ENCODE measurements at regions not wholly inside any gene's neighbourhood (a gene's known extent, or its start where the extent isn't known, plus 50 kb on each side); places are given as distances from the start of the nearest gene placed in this dataset.

DNA sequence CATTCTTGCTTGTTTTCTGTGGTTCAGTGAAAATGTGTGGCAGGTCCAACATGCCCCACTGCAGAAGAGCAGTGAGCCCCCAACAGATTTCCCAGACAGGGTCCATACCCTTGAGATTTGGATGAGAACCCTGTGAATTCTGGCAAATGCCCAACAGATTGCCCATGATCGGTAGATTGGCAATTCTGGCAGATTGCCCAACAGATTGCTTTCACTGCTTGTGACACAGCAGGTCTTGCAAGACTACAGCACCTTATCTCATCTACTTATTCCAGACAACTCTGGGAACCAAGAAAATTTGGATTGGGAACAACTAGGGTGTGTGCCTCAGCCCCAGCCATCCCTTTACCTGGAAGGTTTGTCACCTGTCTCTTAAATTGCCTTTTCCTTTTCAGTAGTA, 143.7 kb upstream of the COL1A2 start:
- intact Hi-C loops (cut with micrococcal nuclease) = no loop called here
- H3K36me3 Mint-ChIP-seq (ENCODE audit: low read depth) = no peaks in the 10 kb centered on the region

GRCh38 chr7:94252124-94252523, 142.6 kb upstream of the COL1A2 start:
- ATAC-seq (ENCODE audit: low read depth) = no peak

More for the DNA sequence above, 143.7 kb upstream of the COL1A2 start:
- Mint-ChIP-seq H3K4me1 (no peaks in the 10 kb centered on the region), H3K27ac (no peak overlapping the region), H3K9me3 (no peaks in the 10 kb centered on the region), H3K27me3 (peaks cover 3% of the 10 kb centered on the region), H3K4me3 (no peak overlapping the region)
- no peak for ATAC-seq (ENCODE audit: low read depth)
- CTCF ChIA-PET = interaction anchor here (0.8 kb wide), 1 partner anchor 12 kb away, joined by 4 read pairs; no protein-coding TSS in a partner anchor
- POLR2A ChIA-PET = no interaction called here
- TF ChIP-seq CTCF (IDR thresholded peaks at IDR 0.05) = no peak
- no peak for DNase-seq

GRCh38 chr7:94252971-94253370, 141.7 kb upstream of the COL1A2 start:
- no peak for ATAC-seq (ENCODE audit: low read depth)
- no peak for TF ChIP-seq CTCF (IDR thresholded peaks at IDR 0.05)
- H3K4me1 Mint-ChIP-seq = no peaks in the 10 kb centered on the region

More at GRCh38 chr7:94252124-94252523, 142.6 kb upstream of the COL1A2 start:
- intact Hi-C loops (cut with micrococcal nuclease) = no loop called here
- CTCF ChIA-PET = no interaction called here
- Mint-ChIP-seq H3K9me3 (no peaks in the 10 kb centered on the region), H3K27ac (no peak overlapping the region), H3K4me3 (no peak overlapping the region), H3K27me3 (peaks cover 3% of the 10 kb centered on the region), H3K36me3 (ENCODE audit: low read depth) (no peaks in the 10 kb centered on the region), H3K4me1 (no peaks in the 10 kb centered on the region)
- POLR2A ChIA-PET = no interaction called here
- DNase-seq = no peak
- no peak for TF ChIP-seq CTCF (IDR thresholded peaks at IDR 0.05)

DNA sequence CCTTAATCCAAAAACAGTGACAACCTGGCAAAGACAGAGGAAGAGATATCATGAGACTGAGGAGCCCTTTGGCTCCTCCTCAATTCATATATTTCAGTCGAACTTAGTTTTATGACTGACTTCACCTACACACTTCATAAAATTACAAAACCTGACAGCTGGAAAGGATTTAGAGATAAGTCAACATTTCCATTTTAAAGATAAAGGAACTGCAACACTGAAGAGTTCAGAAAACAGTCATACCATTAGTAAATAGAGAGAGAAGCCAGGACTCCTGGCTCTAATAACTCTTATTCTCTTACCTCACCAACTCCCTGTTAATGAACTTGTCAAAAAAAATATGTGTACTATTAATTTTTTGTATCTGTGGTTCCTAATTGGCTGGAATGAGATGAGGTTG, 141.0 kb upstream of the COL1A2 start:
- Mint-ChIP-seq H3K9me3 (no peaks in the 10 kb centered on the region), H3K4me3 (no peak overlapping the region), H3K4me1 (no peaks in the 10 kb centered on the region), H3K27ac (no peak overlapping the region), H3K27me3 (peaks cover 2% of the 10 kb centered on the region), H3K36me3 (ENCODE audit: low read depth) (no peaks in the 10 kb centered on the region)
- intact Hi-C loops (cut with micrococcal nuclease) = no loop called here
- CTCF ChIA-PET = no interaction called here
- no peak for ATAC-seq (ENCODE audit: low read depth)
- no peak for TF ChIP-seq CTCF (IDR thresholded peaks at IDR 0.05)
- POLR2A ChIA-PET = no interaction called here
- no peak for DNase-seq

More at GRCh38 chr7:94252971-94253370, 141.7 kb upstream of the COL1A2 start:
- no peaks in the 10 kb centered on the region for H3K9me3 Mint-ChIP-seq
- ChIA-PET POLR2A (no interaction called here), CTCF (no interaction called here)
- no peak overlapping the region for H3K4me3 Mint-ChIP-seq
- H3K27ac Mint-ChIP-seq = no peak overlapping the region
- H3K36me3 Mint-ChIP-seq (ENCODE audit: low read depth) = no peaks in the 10 kb centered on the region
- DNase-seq = no peak
- peaks cover 3% of the 10 kb centered on the region for H3K27me3 Mint-ChIP-seq
- intact Hi-C loops (cut with micrococcal nuclease) = no loop called here

DNA sequence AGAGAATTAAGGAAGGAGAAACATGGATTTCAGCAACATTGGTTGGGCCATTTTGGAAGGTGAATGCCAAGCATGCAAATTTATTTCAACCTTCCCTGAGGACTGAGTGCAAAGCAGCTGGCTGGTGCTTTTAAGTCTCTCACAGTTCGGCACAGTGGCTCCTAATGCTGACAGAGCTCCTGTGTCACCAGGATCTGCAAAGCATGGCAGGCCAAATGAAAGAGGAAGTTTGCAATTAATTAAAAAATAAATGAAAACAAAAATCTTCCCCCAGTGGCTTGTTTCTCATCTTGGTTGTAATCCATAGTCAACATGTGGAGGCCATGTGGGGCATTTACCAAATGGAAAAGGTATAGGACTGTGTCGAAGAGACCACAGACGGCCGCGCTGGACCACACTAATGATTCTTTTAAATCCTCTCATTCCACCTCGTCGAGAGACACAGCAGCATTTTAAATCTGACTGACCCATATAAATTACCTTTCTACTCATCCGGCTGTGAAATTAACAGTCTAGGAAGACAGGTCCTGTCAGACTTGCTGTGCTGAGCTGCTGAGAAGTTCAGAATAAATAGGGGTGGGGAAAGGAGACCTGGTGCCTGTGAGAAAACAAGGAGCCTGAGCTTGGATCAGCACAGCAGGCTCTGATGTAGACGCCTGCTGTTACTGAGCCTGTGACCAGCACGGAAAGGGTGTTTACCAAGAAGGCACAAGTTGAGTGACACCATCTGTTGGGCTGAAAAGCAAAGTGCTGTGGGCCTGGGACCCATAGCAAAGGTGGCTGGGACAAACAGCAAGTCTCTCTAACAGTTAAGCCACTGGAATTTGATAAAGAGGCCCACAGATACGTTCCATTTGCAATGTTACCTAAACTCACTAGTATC, 136.0 kb upstream of the COL1A2 start:
- ATAC-seq (ENCODE audit: low read depth) = no peak
- CTCF ChIA-PET = no interaction called here
- no peaks in the 10 kb centered on the region for H3K27me3 Mint-ChIP-seq
- no peaks in the 10 kb centered on the region for H3K9me3 Mint-ChIP-seq
- no peak overlapping the region for H3K4me3 Mint-ChIP-seq
- H3K4me1 Mint-ChIP-seq = peaks cover 4% of the 10 kb centered on the region
- H3K27ac Mint-ChIP-seq = no peak overlapping the region
- TF ChIP-seq CTCF (IDR thresholded peaks at IDR 0.05) = no peak
- intact Hi-C loops (cut with micrococcal nuclease) = no loop called here
- DNase-seq = no peak
- POLR2A ChIA-PET = no interaction called here
- H3K36me3 Mint-ChIP-seq (ENCODE audit: low read depth) = no peaks in the 10 kb centered on the region
